Tibial artery (tissue), 4 donors: ENCODE measurements at regions not wholly inside any gene's neighbourhood (a gene's known extent, or its start where the extent isn't known, plus 50 kb on each side); places are given as distances from the start of the nearest gene placed in this dataset.
"Not testable (repeated sequence)": the region's sequence is repeated elsewhere in the genome, so short reads cannot be mapped to it uniquely, and the experiment has no call there.

Source experiments
- DNase-seq, 2 donors: peaks; one replicate each; pipeline ENCODE4 v3.0.0-alpha.2; 2019
- H3K27ac ChIP-seq, 2 donors: fragments of 200-600 bp; sonication (generic) in 1 of 2; 1 replicate in 1 of 2; 2 replicates in 1 of 2; pipeline ENCODE4 v1.5.1; 2018 to 2019; ENCODE audit warnings: mild to moderate bottlenecking in 1 of 2
- H3K27me3 ChIP-seq, 2 donors: fragments of 200-600 bp; sonication (generic) in 1 of 2; one replicate each; pipeline versions ENCODE4 v1.5.1 to v1.6.0; 2016 to 2019
- H3K36me3 ChIP-seq, 3 donors: fragments of 200-600 bp; sonication (generic) in 2 of 3; one replicate each; pipeline ENCODE4 v1.5.1; 2016 to 2019; ENCODE audit warnings: mild to moderate bottlenecking in 2 of 3
- H3K4me1 ChIP-seq, 4 donors: fragments of 200-600 bp; sonication (generic) in 2 of 4; 1 replicate in 3 of 4; 2 replicates in 1 of 4; pipeline ENCODE4 v1.5.1; 2016 to 2019
- H3K4me3 ChIP-seq, 2 donors: fragments of 200-600 bp; sonication (generic) in 1 of 2; 1 replicate in 1 of 2; 2 replicates in 1 of 2; pipeline ENCODE4 v1.5.1; 2018 to 2019; ENCODE audit warnings: mild to moderate bottlenecking in 2 of 2
- H3K9me3 ChIP-seq, 3 donors: fragments of 200-600 bp; sonication (generic) in 1 of 3; one replicate each; pipeline ENCODE4 v1.5.1; 2016 to 2019
- CTCF ChIP-seq, 2 experiments: fragments of 200-600 bp in 1 of 2; fragments of 450-650 bp in 1 of 2; IDR thresholded peaks; one replicate each; pipeline ENCODE4 v1.5.1; 2017 to 2019; ENCODE audit warnings: antibody characterized with exemption in 2 of 2, mild to moderate bottlenecking in 1 of 2, moderate library complexity in 1 of 2
- intact Hi-C: fragments of 100-400 bp; cut with DNase I; formaldehyde crosslinking; loops from one replicate; pipeline ENCODE4 v1.15.0; 2023; ENCODE audit warnings: low total_unique reads

GRCh38 chr3:25844891-25845290 lies 55.0 kb downstream of the OXSM start:
- no peaks in the 10 kb centered on the region for H3K4me1 ChIP-seq
- DNase-seq: no peak
- no peak for TF ChIP-seq CTCF (IDR thresholded peaks at IDR 0.05)
- H3K36me3 ChIP-seq: no peaks in the 10 kb centered on the region
- H3K27me3 ChIP-seq: no peaks in the 10 kb centered on the region
- intact Hi-C loops: no loop called here
- H3K4me3 ChIP-seq: no peak overlapping the region
- no peak overlapping the region for H3K27ac ChIP-seq
- H3K9me3 ChIP-seq: no peaks in the 10 kb centered on the region

GRCh38 chr3:25846282-25846681 lies 56.4 kb downstream of the OXSM start:
- no peak overlapping the region for H3K27ac ChIP-seq
- no peaks in the 10 kb centered on the region for H3K27me3 ChIP-seq
- H3K4me1 ChIP-seq: no peaks in the 10 kb centered on the region
- no peaks in the 10 kb centered on the region for H3K36me3 ChIP-seq
- TF ChIP-seq CTCF (IDR thresholded peaks at IDR 0.05): no peak
- intact Hi-C loops: no loop called here
- no peaks in the 10 kb centered on the region for H3K9me3 ChIP-seq
- H3K4me3 ChIP-seq: no peak overlapping the region
- no peak for DNase-seq

GRCh38 chr3:25849091-25849490 lies 59.2 kb downstream of the OXSM start:
- intact Hi-C loops: no loop called here
- no peak overlapping the region for H3K4me3 ChIP-seq
- H3K9me3 ChIP-seq: no peaks in the 10 kb centered on the region
- H3K4me1 ChIP-seq: peaks cover 0 to 4% (median 0%) of the 10 kb centered on the region in 4 donors
- TF ChIP-seq CTCF (IDR thresholded peaks at IDR 0.05): no peak
- no peaks in the 10 kb centered on the region for H3K27me3 ChIP-seq
- no peak for DNase-seq
- H3K36me3 ChIP-seq: no peaks in the 10 kb centered on the region
- no peak overlapping the region for H3K27ac ChIP-seq

GRCh38 chr3:25849641-25850385 lies 59.9 kb downstream of the OXSM start:
- no peaks in the 10 kb centered on the region for H3K27me3 ChIP-seq
- H3K9me3 ChIP-seq: no peaks in the 10 kb centered on the region
- H3K4me1 ChIP-seq: peaks cover 0 to 11% (median 0%) of the 10 kb centered on the region in 4 donors
- H3K36me3 ChIP-seq: no peaks in the 10 kb centered on the region
- intact Hi-C loops: no loop called here
- no peak overlapping the region for H3K27ac ChIP-seq
- TF ChIP-seq CTCF (IDR thresholded peaks at IDR 0.05): no peak
- DNase-seq: no peak
- H3K4me3 ChIP-seq: no peak overlapping the region

GRCh38 chr3:25851693-25852259 lies 61.9 kb downstream of the OXSM start:
- DNase-seq, H3K27ac ChIP-seq, H3K9me3 ChIP-seq, H3K36me3 ChIP-seq, H3K4me3 ChIP-seq, H3K27me3 ChIP-seq, intact Hi-C loops: not testable (repeated sequence)
- peaks cover 0 to 11% (median 0%) of the 10 kb centered on the region in 4 donors for H3K4me1 ChIP-seq

- no peak for DNase-seq
- H3K36me3 ChIP-seq: no peaks in the 10 kb centered on the region
- H3K4me1 ChIP-seq: peaks cover 0 to 11% (median 0%) of the 10 kb centered on the region in 4 donors
- no peak for TF ChIP-seq CTCF (IDR thresholded peaks at IDR 0.05)
- H3K27me3 ChIP-seq: no peaks in the 10 kb centered on the region
- H3K4me3 ChIP-seq: no peak overlapping the region
- intact Hi-C loops: no loop called here
- no peak overlapping the region for H3K27ac ChIP-seq
- H3K9me3 ChIP-seq: no peaks in the 10 kb centered on the region
Observed at GRCh38 chr3:25854214-25854613, 64.3 kb downstream of the OXSM start.
